Hindlimb muscle (tissue), 1 donor: ENCODE measurements at regions not wholly inside any gene's neighbourhood (a gene's known extent, or its start where the extent isn't known, plus 50 kb on each side); places are given as distances from the start of the nearest gene placed in this dataset.
A peak's percentile ranks its signal among the peaks of the same experiment; 100 is the strongest.

Experiments
- DNase-seq: peaks from one replicate; pipeline ENCODE4 v3.0.0-alpha.2; 2013

GRCh38 chr5:153135411-153135810 is 355.1 kb upstream of the GRIA1 start:
- DNase-seq: no peak

- DNase-seq: no peak
Measured at GRCh38 chr5:153136910-153137614, 353.4 kb upstream of the GRIA1 start.

GRCh38 chr5:153147891-153148623 is 342.4 kb upstream of the GRIA1 start:
- DNase-seq: peak; percentile 2

GRCh38 chr5:153148624-153148976 is 341.9 kb upstream of the GRIA1 start:
- DNase-seq: no peak

GRCh38 chr5:153151558-153151957 is 338.9 kb upstream of the GRIA1 start:
- DNase-seq: no peak

GRCh38 chr5:153153086-153153485 is 337.4 kb upstream of the GRIA1 start:
- no peak for DNase-seq

- DNase-seq: no peak
Measured at GRCh38 chr5:153157156-153157555, 333.3 kb upstream of the GRIA1 start.

GRCh38 chr5:153158608-153159007 is 331.9 kb upstream of the GRIA1 start:
- DNase-seq: no peak

- DNase-seq: no peak
Measured at GRCh38 chr5:153159616-153160015, 330.9 kb upstream of the GRIA1 start.

GRCh38 chr5:153168241-153168640 is 322.2 kb upstream of the GRIA1 start:
- DNase-seq: no peak

GRCh38 chr5:153187503-153187902 is 303.0 kb upstream of the GRIA1 start:
- no peak for DNase-seq

- no peak for DNase-seq
Measured at GRCh38 chr5:153206361-153206760, 284.1 kb upstream of the GRIA1 start.

GRCh38 chr5:153209016-153209415 is 281.5 kb upstream of the GRIA1 start:
- DNase-seq: no peak

- DNase-seq: no peak
Measured at GRCh38 chr5:153209687-153210086, 280.8 kb upstream of the GRIA1 start.

GRCh38 chr5:153211076-153211475 is 279.4 kb upstream of the GRIA1 start:
- no peak for DNase-seq

- no peak for DNase-seq
Measured at GRCh38 chr5:153212471-153212870, 278.0 kb upstream of the GRIA1 start.

GRCh38 chr5:153222936-153223335 is 267.5 kb upstream of the GRIA1 start:
- DNase-seq: no peak

GRCh38 chr5:153223376-153223775 is 267.1 kb upstream of the GRIA1 start:
- no peak for DNase-seq

- DNase-seq: no peak
Measured at GRCh38 chr5:153224651-153225050, 265.8 kb upstream of the GRIA1 start.

GRCh38 chr5:153233933-153234332 is 256.5 kb upstream of the GRIA1 start:
- no peak for DNase-seq

GRCh38 chr5:153236319-153236718 is 254.2 kb upstream of the GRIA1 start:
- DNase-seq: no peak

GRCh38 chr5:153237671-153238332 is 252.7 kb upstream of the GRIA1 start:
- no peak for DNase-seq

GRCh38 chr5:153257381-153257780 is 233.1 kb upstream of the GRIA1 start:
- DNase-seq: no peak

- DNase-seq: no peak
Measured at GRCh38 chr5:153258469-153258868, 232.0 kb upstream of the GRIA1 start.
